ENCODE measurements at regions not wholly inside any gene's neighbourhood (a gene's known extent, or its start where the extent isn't known, plus 50 kb on each side); places are given as distances from the start of the nearest gene placed in this dataset.

DNA sequence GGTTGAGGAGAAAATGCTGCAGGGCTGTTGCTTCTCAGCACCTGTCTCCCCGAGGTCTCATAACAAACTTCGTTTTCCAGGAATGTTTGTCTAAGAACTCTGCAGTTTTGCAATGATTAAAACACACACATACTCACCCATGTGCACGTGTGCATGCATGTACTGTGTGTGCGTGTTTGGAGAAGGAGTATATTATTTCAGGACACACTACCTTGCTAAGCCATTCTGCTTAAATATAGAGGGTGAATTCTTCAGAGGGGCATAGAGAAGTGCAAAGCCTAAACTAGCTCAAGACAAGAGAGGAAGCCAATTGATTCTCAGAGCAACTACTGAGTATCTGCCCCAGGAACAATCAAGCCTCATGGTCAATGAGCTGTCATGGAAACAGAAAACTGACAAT lies 298.4 kb upstream of the MGMT start:
- TF ChIP-seq, protein P1, sequence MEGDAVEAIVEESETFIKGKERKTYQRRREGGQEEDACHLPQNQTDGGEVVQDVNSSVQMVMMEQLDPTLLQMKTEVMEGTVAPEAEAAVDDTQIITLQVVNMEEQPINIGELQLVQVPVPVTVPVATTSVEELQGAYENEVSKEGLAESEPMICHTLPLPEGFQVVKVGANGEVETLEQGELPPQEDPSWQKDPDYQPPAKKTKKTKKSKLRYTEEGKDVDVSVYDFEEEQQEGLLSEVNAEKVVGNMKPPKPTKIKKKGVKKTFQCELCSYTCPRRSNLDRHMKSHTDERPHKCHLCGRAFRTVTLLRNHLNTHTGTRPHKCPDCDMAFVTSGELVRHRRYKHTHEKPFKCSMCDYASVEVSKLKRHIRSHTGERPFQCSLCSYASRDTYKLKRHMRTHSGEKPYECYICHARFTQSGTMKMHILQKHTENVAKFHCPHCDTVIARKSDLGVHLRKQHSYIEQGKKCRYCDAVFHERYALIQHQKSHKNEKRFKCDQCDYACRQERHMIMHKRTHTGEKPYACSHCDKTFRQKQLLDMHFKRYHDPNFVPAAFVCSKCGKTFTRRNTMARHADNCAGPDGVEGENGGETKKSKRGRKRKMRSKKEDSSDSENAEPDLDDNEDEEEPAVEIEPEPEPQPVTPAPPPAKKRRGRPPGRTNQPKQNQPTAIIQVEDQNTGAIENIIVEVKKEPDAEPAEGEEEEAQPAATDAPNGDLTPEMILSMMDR (conservative IDR thresholded peaks at IDR 0.05; ENCODE audit: low read depth, low read length), result no peak
- no peak for TF ChIP-seq EZH2 (IDR thresholded peaks at IDR 0.05; ENCODE audit: low read length, unreplicated experiment)

Data from PC-3 (cell line).